Neutrophil (primary cell): ENCODE measurements at regions not wholly inside any gene's neighbourhood (a gene's known extent, or its start where the extent isn't known, plus 50 kb on each side); places are given as distances from the start of the nearest gene placed in this dataset.

ENCODE experiments used
- H3K27ac ChIP-seq: fragments of 200-600 bp; sonication (generic); 2 replicates; pipeline ENCODE4 v1.5.1; 2016; ENCODE audit warnings: mild to moderate bottlenecking, moderate library complexity
- H3K27me3 ChIP-seq: fragments of 200-600 bp; sonication (generic); 2 replicates; pipeline ENCODE4 v1.6.0; 2016; ENCODE audit warnings: mild to moderate bottlenecking
- H3K36me3 ChIP-seq: fragments of 200-600 bp; sonication (generic); 2 replicates; pipeline ENCODE4 v1.5.1; 2017
- H3K4me1 ChIP-seq, 2 experiments: fragments of 200-600 bp in 1 of 2; sonication (generic) in 1 of 2; 1 replicate in 1 of 2; 2 replicates in 1 of 2; pipeline versions ENCODE4 v1.5.1 to v1.6.1; 2013 to 2016; ENCODE audit warnings: low read depth in 1 of 2, low read length in 1 of 2, mild to moderate bottlenecking in 1 of 2, moderate library complexity in 1 of 2; ENCODE audit not compliant: control insufficient read depth in 1 of 2, insufficient read depth in 1 of 2
- H3K4me3 ChIP-seq, 2 experiments: fragments of 200-600 bp in 1 of 2; sonication (generic) in 1 of 2; 1 replicate in 1 of 2; 2 replicates in 1 of 2; pipeline ENCODE4 v1.5.1; 2013 to 2016; ENCODE audit warnings: low read depth in 1 of 2, low read length in 1 of 2, mild to moderate bottlenecking in 1 of 2, moderate library complexity in 1 of 2
- H3K9me3 ChIP-seq: fragments of 200-600 bp; sonication (generic); 2 replicates; pipeline ENCODE4 v1.5.1; 2016
- CTCF ChIP-seq: fragments of 200-600 bp; sonication (generic); IDR thresholded peaks from 2 replicates; pipeline ENCODE4 v1.5.1; 2016; ENCODE audit warnings: antibody characterized with exemption

DNA sequence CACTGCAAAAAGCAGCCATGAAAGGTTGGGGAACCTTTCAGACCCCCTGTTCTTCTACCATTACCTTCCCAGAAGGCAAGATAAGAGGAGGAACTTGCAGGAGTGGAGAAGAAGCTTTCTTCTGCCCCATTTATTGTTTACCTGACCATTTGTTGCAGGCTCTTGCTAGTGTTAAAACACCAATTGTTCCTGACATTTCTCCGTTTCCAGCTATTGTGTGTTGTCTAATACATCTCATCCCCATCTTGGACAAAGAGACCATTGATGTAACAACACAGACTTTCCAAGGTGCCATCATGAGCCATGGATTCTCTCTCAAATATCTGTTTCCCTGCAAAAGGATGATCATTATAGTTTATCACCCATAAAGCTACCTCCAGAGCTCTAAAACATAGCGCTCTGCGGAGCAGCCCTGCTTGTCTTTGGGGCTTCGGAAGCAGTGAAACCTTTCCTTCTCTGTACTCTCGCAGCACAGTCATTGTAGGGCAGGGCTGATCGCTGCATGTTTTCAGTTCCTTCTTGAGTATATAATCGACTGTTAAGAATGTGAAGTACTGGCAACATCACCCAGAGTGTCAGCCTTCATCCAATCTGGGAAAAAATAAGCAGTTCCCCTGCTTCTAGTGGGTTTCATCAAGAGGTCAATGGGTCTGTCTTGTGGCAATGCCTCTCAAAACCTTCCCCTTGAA is 680.0 kb downstream of the SEMA5A start:
- Histone ChIP-seq H3K9me3 (no peaks in the 10 kb centered on the region), H3K27me3 (no peaks in the 10 kb centered on the region), H3K4me1 (no peaks in the 10 kb centered on the region), H3K36me3 (no peaks in the 10 kb centered on the region), H3K4me3 (no peak overlapping the region), H3K27ac (no peak overlapping the region)
- no peak for TF ChIP-seq CTCF

DNA sequence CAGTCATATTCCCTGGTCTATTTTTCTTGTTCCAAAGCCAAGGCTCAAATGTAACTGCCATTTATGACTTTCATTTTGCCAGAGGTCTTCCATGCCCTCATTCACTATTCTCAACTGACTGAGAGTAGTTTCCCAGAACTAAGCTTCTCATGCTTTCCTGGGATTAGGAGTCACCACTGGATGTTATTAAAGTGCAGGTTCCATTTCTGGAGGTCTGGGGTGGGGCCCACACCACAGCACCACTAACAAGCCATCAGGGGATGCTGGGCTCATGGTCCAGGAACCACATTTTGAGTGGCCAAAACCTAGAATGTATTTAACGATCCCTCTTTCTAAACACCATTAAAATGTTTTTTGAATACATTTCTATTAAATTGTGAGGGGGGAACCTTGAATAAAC is 677.6 kb downstream of the SEMA5A start:
- Histone ChIP-seq H3K4me1 (no peaks in the 10 kb centered on the region), H3K4me3 (no peak overlapping the region), H3K27ac (no peak overlapping the region), H3K9me3 (no peaks in the 10 kb centered on the region), H3K36me3 (no peaks in the 10 kb centered on the region), H3K27me3 (no peaks in the 10 kb centered on the region)
- TF ChIP-seq CTCF = no peak

GRCh38 chr5:8869932-8870331 is 675.9 kb downstream of the SEMA5A start:
- no peaks in the 10 kb centered on the region for H3K9me3 ChIP-seq
- no peaks in the 10 kb centered on the region for H3K36me3 ChIP-seq
- no peak overlapping the region for H3K4me3 ChIP-seq
- no peaks in the 10 kb centered on the region for H3K27me3 ChIP-seq
- no peak overlapping the region for H3K27ac ChIP-seq
- no peaks in the 10 kb centered on the region for H3K4me1 ChIP-seq
- TF ChIP-seq CTCF = no peak

DNA sequence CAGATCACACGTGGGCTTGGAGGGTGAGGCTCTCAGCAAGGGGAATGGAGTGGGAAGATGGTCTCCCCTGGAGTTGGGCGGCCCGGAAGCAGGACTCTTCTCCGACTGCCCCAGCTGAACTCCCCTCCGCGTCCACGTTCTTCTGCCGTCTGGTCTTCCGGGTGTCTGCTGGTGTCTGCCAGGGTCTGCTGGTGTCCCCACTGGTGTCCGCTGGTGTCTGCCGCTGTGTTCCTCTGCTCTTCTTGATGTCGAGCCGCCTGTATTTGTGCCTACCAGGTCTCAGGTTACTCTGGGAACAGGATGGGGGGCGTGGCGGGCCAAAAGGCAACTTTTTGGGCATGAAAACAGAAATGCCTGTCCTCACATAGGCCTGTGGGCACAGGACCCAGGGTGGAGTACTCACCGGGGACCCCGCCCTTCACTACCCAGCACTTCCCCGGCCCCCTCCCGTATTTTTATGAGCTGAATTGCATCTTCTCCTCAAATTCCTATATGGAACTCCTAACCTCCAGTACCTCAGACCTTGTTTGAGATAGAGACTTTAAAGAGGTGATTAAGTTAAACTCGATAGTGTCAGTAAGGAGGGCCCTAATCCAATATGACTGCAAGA is 675.4 kb downstream of the SEMA5A start:
- no peaks in the 10 kb centered on the region for H3K36me3 ChIP-seq
- H3K4me3 ChIP-seq = no peak overlapping the region
- no peak for TF ChIP-seq CTCF
- no peaks in the 10 kb centered on the region for H3K9me3 ChIP-seq
- H3K4me1 ChIP-seq = no peaks in the 10 kb centered on the region
- no peaks in the 10 kb centered on the region for H3K27me3 ChIP-seq
- no peak overlapping the region for H3K27ac ChIP-seq

DNA sequence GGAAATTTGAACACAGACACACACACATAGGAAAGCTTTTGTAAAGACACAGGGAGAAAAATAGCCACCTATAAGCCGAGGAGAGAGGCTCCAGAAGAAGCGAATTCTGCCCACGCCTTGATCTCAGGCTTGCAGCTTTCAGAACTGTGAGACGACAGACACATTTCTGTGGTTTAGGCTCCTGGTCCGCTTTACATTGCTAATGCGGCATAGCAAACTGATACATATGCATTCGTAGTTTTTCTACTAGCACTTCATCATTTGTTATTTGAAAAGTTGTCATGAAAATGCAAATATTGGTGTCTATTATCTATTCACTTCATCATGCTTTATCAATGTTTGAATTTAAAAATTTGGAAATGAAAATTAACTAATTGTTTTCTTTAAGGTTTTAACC is 674.9 kb downstream of the SEMA5A start:
- H3K27me3 ChIP-seq = no peaks in the 10 kb centered on the region
- H3K27ac ChIP-seq = no peak overlapping the region

More for the DNA sequence above, 674.9 kb downstream of the SEMA5A start:
- Histone ChIP-seq H3K9me3 (no peaks in the 10 kb centered on the region), H3K36me3 (no peaks in the 10 kb centered on the region), H3K4me3 (no peak overlapping the region), H3K4me1 (no peaks in the 10 kb centered on the region)
- TF ChIP-seq CTCF = no peak
